NCI-H1930 (cell line): ENCODE measurements at regions not wholly inside any gene's neighbourhood (a gene's known extent, or its start where the extent isn't known, plus 50 kb on each side); places are given as distances from the start of the nearest gene placed in this dataset.

Source experiments
- DNase-seq, 2 experiments: peaks; one replicate each; lab custom pipeline; 2025; lab: John Stamatoyannopoulos, UW

- no peak for DNase-seq
These were observed 158.8 kb upstream of the SLC39A10 start for GRCh38 chr2:195498176-195498575.

GRCh38 chr2:195496991-195497390 lies 160.0 kb upstream of the SLC39A10 start:
- no peak for DNase-seq

DNA sequence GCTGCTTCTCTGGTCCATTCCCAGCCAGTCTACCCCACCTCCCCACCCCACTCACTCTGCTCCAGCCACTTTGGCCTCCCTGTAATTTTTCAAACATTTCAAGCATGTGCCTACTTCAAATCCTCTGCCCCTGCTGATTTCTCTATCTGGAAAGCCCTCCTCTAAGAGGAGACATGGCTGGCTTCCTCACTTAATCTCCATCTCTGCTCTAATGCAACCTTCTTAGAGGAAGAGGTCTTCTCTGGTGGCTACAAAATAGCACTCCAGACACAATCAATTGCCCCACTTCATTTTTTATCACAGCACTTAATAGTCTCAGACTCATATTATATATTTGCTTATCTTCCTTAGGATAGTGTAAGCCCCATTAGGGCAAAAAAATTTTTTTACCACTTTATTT lies 161.1 kb upstream of the SLC39A10 start:
- no peak for DNase-seq

- DNase-seq: no peak
These were observed 161.7 kb upstream of the SLC39A10 start for GRCh38 chr2:195495351-195495750.

DNA sequence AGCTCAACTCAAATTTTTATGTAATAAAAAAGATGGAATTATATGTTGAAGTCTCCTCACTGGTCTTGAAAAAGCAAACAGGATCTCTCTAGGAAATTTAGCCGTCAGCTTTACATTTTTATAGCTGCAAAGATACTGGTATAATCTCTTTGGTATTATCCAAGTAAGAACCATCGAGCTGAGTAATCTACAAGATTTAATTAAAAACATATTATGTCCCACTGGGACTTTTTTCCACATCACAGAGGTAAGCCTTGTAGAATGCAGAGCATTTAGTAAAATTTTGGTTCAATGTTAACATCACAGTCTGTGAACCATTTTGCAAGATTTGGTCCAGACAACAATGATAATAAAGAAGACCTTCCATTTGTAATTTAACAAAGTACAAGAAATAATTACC lies 162.6 kb upstream of the SLC39A10 start:
- DNase-seq: no peak

GRCh38 chr2:195493416-195493815 lies 163.6 kb upstream of the SLC39A10 start:
- no peak for DNase-seq

- no peak for DNase-seq
These were observed 166.7 kb upstream of the SLC39A10 start for GRCh38 chr2:195490319-195490718.

DNA sequence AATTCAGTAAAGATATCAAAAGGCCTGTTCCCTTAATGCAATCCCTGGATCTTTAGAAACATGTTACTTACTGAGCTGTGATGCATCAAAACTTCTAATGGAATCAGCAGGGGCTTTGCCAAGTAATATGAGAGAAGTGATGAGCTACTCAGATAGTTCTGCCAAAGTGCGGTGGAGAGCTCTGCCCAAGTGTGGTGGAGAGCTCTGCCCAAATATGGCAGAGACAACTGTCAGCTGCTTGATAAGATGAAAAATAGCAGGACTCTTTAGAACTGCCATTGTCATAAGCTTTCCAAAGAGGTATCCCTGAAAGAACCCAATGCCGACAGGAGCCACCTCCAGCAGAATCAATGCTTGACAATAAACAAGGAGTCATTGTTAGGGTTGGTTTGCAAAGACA lies 167.9 kb upstream of the SLC39A10 start:
- no peak for DNase-seq

DNA sequence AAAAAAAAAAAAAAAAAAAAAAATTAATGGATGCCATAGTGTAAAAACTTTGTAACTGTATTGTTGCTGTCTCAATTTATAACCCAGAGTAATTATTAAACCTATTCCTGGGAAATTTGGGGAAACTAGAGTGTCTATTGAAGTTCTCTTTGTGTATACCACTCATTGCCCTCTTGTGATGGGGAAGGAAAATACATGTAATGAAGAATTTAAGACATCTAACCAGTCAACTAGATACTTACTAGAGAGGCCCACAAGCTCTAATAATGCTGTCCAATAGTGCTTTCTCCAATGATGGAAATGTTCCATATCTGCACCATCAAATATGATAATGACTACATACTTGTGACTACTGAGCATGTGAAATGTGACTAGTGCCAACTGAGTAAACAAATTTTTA lies 168.5 kb upstream of the SLC39A10 start:
- no peak for DNase-seq

DNA sequence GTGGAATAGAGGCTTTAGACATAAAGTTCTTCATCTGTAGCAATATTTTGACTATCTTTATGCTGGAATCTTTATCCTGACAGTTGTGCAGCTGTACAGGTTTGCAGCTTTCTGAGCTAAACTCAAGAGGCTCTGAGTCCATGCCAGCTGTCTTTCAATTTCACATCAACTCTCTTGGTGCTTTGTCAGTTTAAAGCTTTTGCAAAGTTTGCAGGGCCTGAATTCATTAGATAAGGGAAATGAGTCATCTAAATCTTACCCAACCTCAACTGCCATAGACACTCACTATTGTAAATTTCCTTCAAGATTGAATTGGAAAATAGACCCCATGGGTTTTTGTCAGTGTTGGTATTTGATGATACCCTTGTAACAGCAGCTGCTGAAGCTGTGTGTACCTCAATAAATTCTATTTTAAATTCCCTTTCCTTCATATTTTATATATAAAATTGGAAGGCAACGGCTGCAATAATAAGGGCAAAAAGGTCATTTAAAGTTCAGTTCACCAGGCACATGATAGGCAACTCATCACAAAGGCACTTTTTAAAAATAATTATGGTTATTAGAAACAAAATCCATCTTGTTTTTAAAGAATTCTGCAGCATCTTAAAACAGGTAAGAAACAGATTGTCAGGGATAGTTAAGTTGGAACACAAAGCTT lies 169.9 kb upstream of the SLC39A10 start:
- no peak for DNase-seq

GRCh38 chr2:195486520-195486919 lies 170.5 kb upstream of the SLC39A10 start:
- no peak for DNase-seq

DNA sequence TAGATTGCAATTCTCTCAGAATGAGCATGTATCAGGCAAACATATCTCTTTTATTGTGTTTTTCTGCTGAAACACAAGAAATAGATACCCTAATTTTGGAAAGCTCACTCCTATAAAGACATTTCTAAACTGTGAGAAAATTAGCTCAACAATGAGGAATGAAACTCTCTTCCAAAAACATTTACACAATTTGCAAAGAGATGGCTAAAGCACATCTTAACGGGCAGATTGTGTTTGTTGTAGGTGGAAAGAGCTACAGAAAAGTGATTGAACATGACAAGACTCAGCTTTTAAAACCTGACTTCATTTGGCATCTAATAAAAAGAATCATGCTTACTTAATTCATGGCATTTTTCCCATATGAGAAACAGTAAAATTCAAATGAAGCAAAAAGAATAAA lies 175.0 kb upstream of the SLC39A10 start:
- no peak for DNase-seq

DNA sequence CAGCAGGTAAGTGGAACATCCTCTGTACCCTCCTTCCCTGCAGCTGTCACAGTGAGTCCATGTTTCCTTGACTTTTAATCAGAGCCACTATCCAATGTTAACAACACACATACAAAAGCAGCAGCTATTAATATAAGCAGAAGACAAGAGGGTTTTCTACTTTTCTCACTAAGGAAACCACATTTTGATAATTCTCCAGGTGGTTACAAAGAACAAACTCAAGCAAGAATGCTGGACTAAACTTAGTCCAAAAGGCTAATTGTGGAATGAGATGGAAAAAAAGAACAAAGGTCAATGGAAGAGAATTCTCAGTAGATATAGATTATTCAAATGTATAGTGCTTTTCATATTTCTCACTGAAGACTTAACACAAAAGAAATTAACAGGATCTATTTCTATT lies 176.9 kb upstream of the SLC39A10 start:
- no peak for DNase-seq

DNA sequence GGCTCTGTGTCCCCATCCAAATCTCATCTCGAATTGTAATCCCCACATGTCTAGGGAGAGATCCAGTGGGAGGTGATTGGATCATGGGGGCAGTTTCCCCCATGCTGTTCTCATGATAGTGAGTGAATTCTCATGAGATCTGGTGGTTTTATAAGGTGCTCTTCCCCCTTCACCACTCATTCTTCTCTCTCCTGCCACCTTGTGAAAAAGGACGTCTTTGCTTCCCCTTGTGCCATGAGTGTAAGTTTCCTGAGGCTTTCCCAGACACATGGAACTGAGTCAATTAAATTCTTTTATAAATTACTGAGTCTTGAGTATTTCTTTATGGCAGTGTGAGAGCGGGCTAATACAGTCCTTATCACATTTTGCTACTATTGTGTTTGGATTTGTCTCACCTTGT lies 177.6 kb upstream of the SLC39A10 start:
- DNase-seq: no peak

DNA sequence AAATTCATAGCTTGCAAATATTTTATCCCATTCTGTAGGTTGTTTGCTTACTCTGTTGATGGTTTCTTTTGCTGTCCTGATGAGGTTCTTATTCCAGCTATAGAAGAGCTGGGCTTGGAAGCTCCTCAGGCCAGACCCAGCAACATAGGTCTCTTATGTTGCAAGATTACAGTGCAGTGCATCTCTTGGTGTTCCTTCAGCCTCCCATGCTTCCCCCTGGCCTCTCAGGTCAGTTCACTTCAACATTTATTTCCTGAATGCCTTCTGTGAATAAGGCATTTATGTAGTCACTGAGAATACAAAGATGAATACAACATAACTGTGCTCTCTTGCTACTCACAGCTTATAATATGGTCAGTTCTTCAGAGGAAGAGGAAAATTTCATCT lies 179.0 kb upstream of the SLC39A10 start:
- DNase-seq: no peak

- DNase-seq: no peak
These were observed 179.6 kb upstream of the SLC39A10 start for GRCh38 chr2:195477248-195477995.

DNA sequence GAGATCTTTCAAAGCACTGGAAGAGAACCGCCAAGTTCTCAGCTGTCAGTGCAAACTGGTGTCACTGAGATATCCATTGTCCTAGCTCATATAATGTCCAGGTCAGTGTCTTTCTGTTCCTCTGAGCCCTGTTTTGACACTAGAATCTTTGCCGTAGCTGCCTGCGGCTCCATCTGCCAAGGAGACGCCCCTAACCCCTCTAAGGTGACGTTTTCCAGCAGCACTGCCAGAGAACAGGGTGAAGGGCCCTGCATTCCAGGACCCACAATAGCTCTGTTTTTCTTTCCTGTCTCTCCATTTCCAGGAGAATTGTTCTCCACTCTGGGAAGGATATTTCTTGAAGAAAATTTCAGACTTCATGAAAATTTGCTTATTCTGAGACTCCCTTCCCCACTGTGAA lies 181.7 kb upstream of the SLC39A10 start:
- DNase-seq: no peak

GRCh38 chr2:195473862-195474261 lies 183.2 kb upstream of the SLC39A10 start:
- DNase-seq: no peak

- DNase-seq: no peak
These were observed 184.4 kb upstream of the SLC39A10 start for GRCh38 chr2:195472501-195473234.

GRCh38 chr2:195471807-195472206 lies 185.2 kb upstream of the SLC39A10 start:
- DNase-seq: no peak

DNA sequence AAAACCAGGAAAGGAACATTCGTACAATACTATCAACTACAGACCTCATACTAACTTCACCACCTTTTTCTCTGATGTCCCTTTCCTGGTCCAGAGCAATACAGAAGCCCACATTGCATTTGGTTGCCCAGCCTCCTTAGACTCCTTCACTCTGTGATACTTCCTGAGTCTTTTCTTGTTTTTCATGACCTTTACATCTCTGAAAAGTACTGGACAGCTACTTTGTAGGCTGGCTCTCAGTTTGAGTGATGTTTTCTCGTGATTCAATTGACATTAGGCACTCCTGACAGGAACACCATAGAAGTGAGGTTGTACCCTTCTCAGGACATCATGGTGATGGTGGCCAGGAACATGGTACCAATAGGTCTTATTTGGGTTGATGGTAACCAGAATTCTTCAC lies 185.9 kb upstream of the SLC39A10 start:
- DNase-seq: no peak

GRCh38 chr2:195470622-195471021 lies 186.4 kb upstream of the SLC39A10 start:
- no peak for DNase-seq

DNA sequence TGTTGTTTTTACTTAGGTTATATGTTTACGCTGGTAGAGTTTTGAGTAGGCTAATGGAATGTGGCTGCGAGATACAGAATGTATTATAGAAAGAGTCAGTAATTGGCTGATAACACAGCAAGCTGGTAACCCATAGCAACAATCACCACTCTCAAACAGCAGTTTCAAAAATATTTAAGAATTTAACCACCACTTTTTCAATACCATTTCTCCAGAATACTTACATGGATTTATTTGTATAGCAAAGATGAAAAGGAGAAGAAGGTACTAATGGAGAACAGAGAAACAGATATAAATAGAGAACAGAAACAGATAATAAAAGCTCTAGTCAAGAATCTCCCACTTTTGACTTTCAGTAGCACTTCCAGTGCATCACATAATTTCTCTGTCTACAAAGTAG lies 188.3 kb upstream of the SLC39A10 start:
- DNase-seq: no peak
